ENCODE measurements at regions not wholly inside any gene's neighbourhood (a gene's known extent, or its start where the extent isn't known, plus 50 kb on each side); places are given as distances from the start of the nearest gene placed in this dataset.

DNA sequence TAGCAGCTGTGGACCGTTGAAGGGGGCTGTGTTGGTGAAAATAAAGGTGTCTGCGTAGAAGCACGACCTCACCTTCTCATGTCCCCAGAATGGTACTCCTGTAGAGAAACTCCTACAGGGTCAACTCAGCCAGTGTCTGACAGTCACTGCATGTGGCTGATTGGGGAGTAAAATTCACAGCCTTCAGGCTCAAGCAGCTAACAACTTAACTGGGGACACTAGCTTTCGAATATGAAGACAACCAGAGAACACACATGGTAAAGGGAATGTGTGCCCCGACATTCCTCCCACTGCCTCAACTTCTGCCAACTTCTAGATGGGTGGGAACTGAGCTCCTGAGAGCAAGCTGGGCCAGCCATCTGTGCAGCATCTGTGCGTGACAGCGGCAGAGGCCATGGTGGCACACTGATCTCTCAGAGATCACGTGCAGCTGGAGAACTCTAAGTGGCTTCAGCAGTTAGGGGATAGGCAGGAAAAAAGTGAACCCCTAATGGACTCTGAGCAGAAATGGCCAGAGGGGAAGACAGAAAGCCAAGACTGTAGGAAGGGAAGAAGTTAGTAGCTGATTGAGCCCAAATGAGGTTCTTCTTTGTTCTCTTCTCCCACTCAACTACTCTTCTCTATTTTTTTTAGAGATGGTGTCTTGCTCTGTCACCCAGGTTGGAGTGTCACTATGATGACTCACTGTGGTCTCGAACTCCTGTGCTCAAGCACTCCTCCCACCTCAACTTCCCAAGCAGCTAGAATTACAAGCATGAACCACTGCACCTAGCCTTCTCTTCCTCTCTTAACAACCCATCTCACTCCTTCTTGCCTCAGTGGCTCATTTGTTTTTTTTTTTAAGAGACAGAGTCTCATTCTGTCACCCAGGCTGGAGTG, 280.8 kb downstream of the ZEB1 start:
- no peaks in the 10 kb centered on the region for H3K9me3 Mint-ChIP-seq
- Histone ChIP-seq H3K4me3 (ENCODE audit: control insufficient read depth in 1 of 2, extremely low read depth in 1 of 2, low read length in 1 of 2) (no peak overlapping the region), H3K27me3 (replicated peaks in 1 of 2; ENCODE audit: control insufficient read depth in 2 of 2, extremely low read depth in 1 of 2, insufficient read depth in 2 of 2, low read length in 1 of 2) (peaks cover 0 to 13% of the 10 kb centered on the region in 2 experiments), H3K9me3 (no peaks in the 10 kb centered on the region), H3K4me1 (ENCODE audit: control insufficient read depth in 1 of 2, extremely low read depth in 1 of 2, insufficient read depth in 2 of 2, low read length in 2 of 2) (peaks cover 0 to 18% of the 10 kb centered on the region in 2 experiments), H3K27ac (ENCODE audit: low read length) (no peak overlapping the region), H3K36me3 (ENCODE audit: control insufficient read depth in 2 of 2, extremely low read depth in 1 of 2, insufficient read depth in 1 of 2, low read length in 1 of 2) (no peaks in the 10 kb centered on the region)
- POLR2A ChIA-PET = interaction anchor here in 1 of 2 donors (0.6 kb wide), 1 partner anchor 1068 kb away, joined by 3 read pairs; no protein-coding TSS in a partner anchor
- DNase-seq (peak in 1 of 35 experiments; percentile 17), ATAC-seq (replicated peaks in 1 of 4) (peak in 1 of 4 experiments; percentile 24)
- peak overlapping the region in 1 of 2 donors; percentile 70 for H3K27ac Mint-ChIP-seq
- peaks cover 0 to 2% of the 10 kb centered on the region in 2 donors for H3K27me3 Mint-ChIP-seq
- H3K4me1 Mint-ChIP-seq = peaks cover 10 to 16% (median 15%) of the 10 kb centered on the region in 3 donors
- CTCF ChIA-PET = interaction anchor here in 1 of 2 donors (1.0 kb wide), 1 partner anchor 8 kb away, joined by 3 read pairs; no protein-coding TSS in a partner anchor
- no peak overlapping the region for H3K4me3 Mint-ChIP-seq
- WGBS (ENCODE audit: insufficient coverage) = 71% methylated on average over 6 of the region's 9 CpGs
- H3K36me3 Mint-ChIP-seq = no peaks in the 10 kb centered on the region

DNA sequence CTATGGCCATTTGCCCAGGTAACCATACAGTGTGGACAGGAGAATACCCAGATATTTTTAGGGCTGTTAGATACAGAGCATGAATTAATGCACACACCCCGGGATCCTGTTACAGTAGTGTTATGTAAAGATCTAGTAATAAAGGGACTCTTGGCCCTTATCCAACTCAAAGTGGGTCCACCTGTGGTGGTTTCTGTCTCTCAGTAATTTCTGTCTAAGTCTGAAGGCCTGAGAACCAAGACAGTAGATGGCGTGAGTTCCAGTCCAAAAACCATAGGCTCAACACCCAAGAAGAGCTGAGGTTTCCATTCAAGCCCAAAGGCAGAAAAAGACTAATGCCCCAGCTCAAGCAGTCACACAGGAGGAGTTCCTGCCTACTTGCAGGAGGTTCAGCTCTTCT, 277.7 kb downstream of the ZEB1 start:
- Mint-ChIP-seq H3K4me3 (no peak overlapping the region), H3K9me3 (peaks cover 5 to 6% (median 6%) of the 10 kb centered on the region in 3 donors), H3K27me3 (peaks cover 8 to 18% of the 10 kb centered on the region in 2 donors), H3K27ac (no peak overlapping the region), H3K4me1 (no peaks in the 10 kb centered on the region), H3K36me3 (no peaks in the 10 kb centered on the region)
- Histone ChIP-seq H3K4me3 (ENCODE audit: control insufficient read depth in 1 of 2, extremely low read depth in 1 of 2, low read length in 1 of 2) (no peak overlapping the region), H3K36me3 (ENCODE audit: control insufficient read depth in 2 of 2, extremely low read depth in 1 of 2, insufficient read depth in 1 of 2, low read length in 1 of 2) (no peaks in the 10 kb centered on the region), H3K27me3 (replicated peaks in 1 of 2; ENCODE audit: control insufficient read depth in 2 of 2, extremely low read depth in 1 of 2, insufficient read depth in 2 of 2, low read length in 1 of 2) (no peaks in the 10 kb centered on the region), H3K27ac (ENCODE audit: low read length) (no peak overlapping the region), H3K9me3 (no peaks in the 10 kb centered on the region), H3K4me1 (ENCODE audit: control insufficient read depth in 1 of 2, extremely low read depth in 1 of 2, insufficient read depth in 2 of 2, low read length in 2 of 2) (no peaks in the 10 kb centered on the region)
- ATAC-seq (replicated peaks in 1 of 4) = no peak
- no peak for DNase-seq
- ChIA-PET CTCF (no interaction called here), POLR2A (no interaction called here)
- 94% methylated on average over 2 of the region's 2 CpGs for WGBS (ENCODE audit: insufficient coverage)

DNA sequence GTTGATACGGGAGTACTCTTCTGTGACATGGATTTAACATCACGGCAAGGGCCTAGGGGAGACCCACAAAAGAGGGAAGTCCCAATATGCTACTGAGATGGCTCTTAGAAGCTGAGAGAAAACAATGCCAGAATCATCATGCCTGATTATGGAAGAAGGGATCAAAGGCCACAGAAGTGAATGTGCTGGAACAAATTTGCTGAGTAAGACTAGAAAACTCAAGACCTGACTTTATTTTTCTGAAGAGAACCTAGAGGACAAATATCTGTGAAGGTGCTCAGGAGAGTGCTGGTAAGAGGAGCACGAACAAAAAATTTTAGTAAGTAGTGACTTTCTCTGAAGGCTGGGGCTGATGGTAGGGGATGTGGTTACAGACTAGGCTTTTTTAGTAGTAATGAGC, 277.0 kb downstream of the ZEB1 start:
- H3K9me3 Mint-ChIP-seq = peaks cover 11 to 12% (median 11%) of the 10 kb centered on the region in 3 donors
- CTCF ChIA-PET = no interaction called here
- no peaks in the 10 kb centered on the region for H3K4me1 Mint-ChIP-seq
- H3K27me3 Mint-ChIP-seq = peaks cover 8 to 18% of the 10 kb centered on the region in 2 donors
- Histone ChIP-seq H3K36me3 (ENCODE audit: control insufficient read depth in 2 of 2, extremely low read depth in 1 of 2, insufficient read depth in 1 of 2, low read length in 1 of 2) (no peaks in the 10 kb centered on the region), H3K4me1 (ENCODE audit: control insufficient read depth in 1 of 2, extremely low read depth in 1 of 2, insufficient read depth in 2 of 2, low read length in 2 of 2) (no peaks in the 10 kb centered on the region), H3K27me3 (replicated peaks in 1 of 2; ENCODE audit: control insufficient read depth in 2 of 2, extremely low read depth in 1 of 2, insufficient read depth in 2 of 2, low read length in 1 of 2) (no peaks in the 10 kb centered on the region), H3K9me3 (no peaks in the 10 kb centered on the region), H3K27ac (ENCODE audit: low read length) (no peak overlapping the region), H3K4me3 (ENCODE audit: control insufficient read depth in 1 of 2, extremely low read depth in 1 of 2, low read length in 1 of 2) (no peak overlapping the region)
- DNase-seq (no peak), ATAC-seq (replicated peaks in 1 of 4) (no peak)
- no peak overlapping the region for H3K27ac Mint-ChIP-seq
- POLR2A ChIA-PET = no interaction called here
- no peak overlapping the region for H3K4me3 Mint-ChIP-seq
- H3K36me3 Mint-ChIP-seq = no peaks in the 10 kb centered on the region
- WGBS (ENCODE audit: insufficient coverage) = 58% methylated on average over 3 of the region's 3 CpGs

DNA sequence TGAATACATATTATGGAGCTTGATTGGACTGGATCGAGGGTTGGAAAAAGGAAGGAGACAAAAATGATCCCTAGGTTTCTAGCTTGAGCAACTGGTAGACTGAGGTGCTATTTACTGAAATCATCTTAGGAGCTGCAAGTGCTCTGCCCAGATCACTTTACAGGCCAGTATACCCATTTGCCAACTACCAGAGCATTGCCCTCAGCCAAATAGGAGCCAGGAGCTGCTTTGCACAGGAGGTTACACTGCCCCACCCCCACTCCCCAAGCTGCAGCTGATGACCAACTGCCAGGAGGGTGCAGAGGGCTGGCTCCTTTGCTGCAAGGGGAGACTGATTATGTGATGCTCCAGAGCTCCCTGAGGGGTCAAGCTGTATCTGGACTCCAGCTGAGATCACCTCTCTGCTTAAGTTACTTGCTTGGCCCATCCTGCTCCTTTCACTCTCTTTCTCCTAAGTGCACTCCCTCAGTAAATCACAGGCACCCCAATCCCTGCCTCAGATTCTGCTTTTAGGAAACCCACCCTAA, 275.4 kb downstream of the ZEB1 start:
- H3K4me1 ChIP-seq (ENCODE audit: control insufficient read depth in 1 of 2, extremely low read depth in 1 of 2, insufficient read depth in 2 of 2, low read length in 2 of 2) = no peaks in the 10 kb centered on the region
- H3K4me3 ChIP-seq (ENCODE audit: control insufficient read depth in 1 of 2, extremely low read depth in 1 of 2, low read length in 1 of 2) = no peak overlapping the region
- H3K9me3 Mint-ChIP-seq = peaks cover 11 to 12% (median 11%) of the 10 kb centered on the region in 3 donors
- H3K27me3 ChIP-seq (replicated peaks in 1 of 2; ENCODE audit: control insufficient read depth in 2 of 2, extremely low read depth in 1 of 2, insufficient read depth in 2 of 2, low read length in 1 of 2) = peaks cover 0 to under 1% of the 10 kb centered on the region in 2 experiments
- no peaks in the 10 kb centered on the region for H3K9me3 ChIP-seq
- peaks cover 13 to 18% of the 10 kb centered on the region in 2 donors for H3K27me3 Mint-ChIP-seq
- DNase-seq (no peak), ATAC-seq (replicated peaks in 1 of 4) (no peak)
- H3K27ac Mint-ChIP-seq = no peak overlapping the region
- H3K36me3 ChIP-seq (ENCODE audit: control insufficient read depth in 2 of 2, extremely low read depth in 1 of 2, insufficient read depth in 1 of 2, low read length in 1 of 2) = no peaks in the 10 kb centered on the region
- H3K4me3 Mint-ChIP-seq = no peak overlapping the region
- WGBS (ENCODE audit: insufficient coverage) = no CpG with 5 or more reads among the region's 1 CpG
- POLR2A ChIA-PET = no interaction called here
- no peak overlapping the region for H3K27ac ChIP-seq (ENCODE audit: low read length)
- CTCF ChIA-PET = interaction anchor here in 1 of 2 donors (0.7 kb wide), 1 partner anchor 43 kb away, joined by 6 read pairs; no protein-coding TSS in a partner anchor
- no peaks in the 10 kb centered on the region for H3K36me3 Mint-ChIP-seq
- no peaks in the 10 kb centered on the region for H3K4me1 Mint-ChIP-seq

DNA sequence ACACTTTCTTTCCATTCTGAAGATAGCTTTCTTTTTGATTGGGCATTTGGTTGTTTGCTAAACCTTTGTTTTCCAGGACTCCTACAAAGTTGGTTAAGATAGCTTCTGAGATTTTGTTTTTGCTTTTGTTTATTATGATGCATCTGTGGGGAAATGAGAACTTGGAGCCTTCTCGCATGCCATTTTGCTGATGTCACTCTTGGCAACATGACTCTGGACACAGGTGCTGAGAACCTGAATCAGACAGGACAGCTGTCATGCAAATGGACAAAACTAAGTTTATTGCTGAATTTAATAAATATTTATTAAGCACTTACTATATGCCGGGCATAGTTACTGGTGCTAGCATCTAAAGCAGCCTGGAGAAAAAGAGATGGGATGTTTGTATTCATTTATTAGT, 274.1 kb downstream of the ZEB1 start:
- ChIA-PET POLR2A (no interaction called here), CTCF (no interaction called here)
- Mint-ChIP-seq H3K4me1 (no peaks in the 10 kb centered on the region), H3K4me3 (no peak overlapping the region), H3K9me3 (peaks cover 11 to 12% (median 11%) of the 10 kb centered on the region in 3 donors), H3K27me3 (peaks cover 13 to 20% of the 10 kb centered on the region in 2 donors), H3K36me3 (no peaks in the 10 kb centered on the region), H3K27ac (no peak overlapping the region)
- no CpG with 5 or more reads among the region's 2 CpGs for WGBS (ENCODE audit: insufficient coverage)
- no peak overlapping the region for H3K27ac ChIP-seq (ENCODE audit: low read length)
- no peaks in the 10 kb centered on the region for H3K4me1 ChIP-seq (ENCODE audit: control insufficient read depth in 1 of 2, extremely low read depth in 1 of 2, insufficient read depth in 2 of 2, low read length in 2 of 2)
- H3K4me3 ChIP-seq (ENCODE audit: control insufficient read depth in 1 of 2, extremely low read depth in 1 of 2, low read length in 1 of 2) = no peak overlapping the region
- ATAC-seq (replicated peaks in 1 of 4) (no peak), DNase-seq (no peak)
- H3K27me3 ChIP-seq (replicated peaks in 1 of 2; ENCODE audit: control insufficient read depth in 2 of 2, extremely low read depth in 1 of 2, insufficient read depth in 2 of 2, low read length in 1 of 2) = peaks cover 0 to 10% of the 10 kb centered on the region in 2 experiments
- H3K36me3 ChIP-seq (ENCODE audit: control insufficient read depth in 2 of 2, extremely low read depth in 1 of 2, insufficient read depth in 1 of 2, low read length in 1 of 2) = no peaks in the 10 kb centered on the region
- H3K9me3 ChIP-seq = no peaks in the 10 kb centered on the region

DNA sequence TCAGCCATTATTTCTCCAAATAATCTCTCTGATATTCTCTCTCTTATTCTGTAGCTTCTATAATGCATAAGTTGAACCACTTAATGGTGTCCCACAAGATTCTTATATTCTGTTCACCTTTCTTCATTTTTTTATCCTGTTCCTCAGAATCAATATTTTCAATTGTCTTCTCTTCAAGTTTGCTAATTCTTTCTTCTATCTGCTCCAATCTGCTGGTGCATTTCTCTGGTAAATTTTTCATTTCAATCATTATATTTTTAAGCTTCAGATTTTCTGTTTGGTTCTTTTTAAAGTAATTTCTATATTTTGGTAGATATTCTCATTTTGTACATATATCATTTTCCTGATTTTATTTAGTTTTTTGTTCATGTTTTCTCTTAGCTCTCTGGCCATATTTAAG, 272.6 kb downstream of the ZEB1 start:
- CTCF ChIA-PET = interaction anchor here in 1 of 2 donors (0.8 kb wide), 1 partner anchor 8 kb away, joined by 3 read pairs; no protein-coding TSS in a partner anchor
- no peak overlapping the region for H3K27ac Mint-ChIP-seq
- H3K4me1 Mint-ChIP-seq = peaks cover 0 to 5% (median 5%) of the 10 kb centered on the region in 3 donors

More for the DNA sequence above, 272.6 kb downstream of the ZEB1 start:
- no peak for ATAC-seq (replicated peaks in 1 of 4)
- peaks cover 0 to 22% of the 10 kb centered on the region in 2 experiments for H3K27me3 ChIP-seq (replicated peaks in 1 of 2; ENCODE audit: control insufficient read depth in 2 of 2, extremely low read depth in 1 of 2, insufficient read depth in 2 of 2, low read length in 1 of 2)
- POLR2A ChIA-PET = interaction anchor here (0.6 to 0.7 kb wide), 2 partner anchors 550 to 926 kb away, joined by 3 to 4 read pairs; no protein-coding TSS in a partner anchor
- DNase-seq = no peak
- no peaks in the 10 kb centered on the region for H3K36me3 ChIP-seq (ENCODE audit: control insufficient read depth in 2 of 2, extremely low read depth in 1 of 2, insufficient read depth in 1 of 2, low read length in 1 of 2)
- no peak overlapping the region for H3K4me3 Mint-ChIP-seq
- H3K9me3 ChIP-seq = no peaks in the 10 kb centered on the region
- H3K9me3 Mint-ChIP-seq = peaks cover 11 to 12% (median 11%) of the 10 kb centered on the region in 3 donors
- H3K4me1 ChIP-seq (ENCODE audit: control insufficient read depth in 1 of 2, extremely low read depth in 1 of 2, insufficient read depth in 2 of 2, low read length in 2 of 2) = no peaks in the 10 kb centered on the region
- H3K27ac ChIP-seq (ENCODE audit: low read length) = no peak overlapping the region
- H3K27me3 Mint-ChIP-seq = peaks cover 19 to 33% of the 10 kb centered on the region in 2 donors
- H3K36me3 Mint-ChIP-seq = no peaks in the 10 kb centered on the region
- no peak overlapping the region for H3K4me3 ChIP-seq (ENCODE audit: control insufficient read depth in 1 of 2, extremely low read depth in 1 of 2, low read length in 1 of 2)
